ENCODE measurements at regions not wholly inside any gene's neighbourhood (a gene's known extent, or its start where the extent isn't known, plus 50 kb on each side); places are given as distances from the start of the nearest gene placed in this dataset.

DNA sequence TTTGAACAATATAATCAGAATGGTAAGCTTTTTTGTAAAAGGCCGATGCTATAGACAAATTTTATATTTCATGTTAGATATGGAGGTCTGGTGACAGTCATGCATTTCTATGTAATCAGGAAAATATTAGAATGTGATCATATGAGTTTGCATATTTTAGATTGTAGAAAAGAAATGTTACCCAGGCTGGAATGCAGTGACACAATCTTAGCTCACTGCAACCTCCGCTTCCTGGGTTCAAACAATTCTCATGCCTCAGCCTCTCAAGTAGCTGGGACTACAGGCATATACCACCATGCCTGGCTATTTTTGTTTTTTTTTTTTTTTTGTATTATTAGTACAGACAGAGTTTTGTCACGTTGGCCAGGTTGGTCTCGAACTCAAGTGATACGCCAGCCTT lies 152.0 kb downstream of the LMLN start:
- TF ChIP-seq, protein P1, sequence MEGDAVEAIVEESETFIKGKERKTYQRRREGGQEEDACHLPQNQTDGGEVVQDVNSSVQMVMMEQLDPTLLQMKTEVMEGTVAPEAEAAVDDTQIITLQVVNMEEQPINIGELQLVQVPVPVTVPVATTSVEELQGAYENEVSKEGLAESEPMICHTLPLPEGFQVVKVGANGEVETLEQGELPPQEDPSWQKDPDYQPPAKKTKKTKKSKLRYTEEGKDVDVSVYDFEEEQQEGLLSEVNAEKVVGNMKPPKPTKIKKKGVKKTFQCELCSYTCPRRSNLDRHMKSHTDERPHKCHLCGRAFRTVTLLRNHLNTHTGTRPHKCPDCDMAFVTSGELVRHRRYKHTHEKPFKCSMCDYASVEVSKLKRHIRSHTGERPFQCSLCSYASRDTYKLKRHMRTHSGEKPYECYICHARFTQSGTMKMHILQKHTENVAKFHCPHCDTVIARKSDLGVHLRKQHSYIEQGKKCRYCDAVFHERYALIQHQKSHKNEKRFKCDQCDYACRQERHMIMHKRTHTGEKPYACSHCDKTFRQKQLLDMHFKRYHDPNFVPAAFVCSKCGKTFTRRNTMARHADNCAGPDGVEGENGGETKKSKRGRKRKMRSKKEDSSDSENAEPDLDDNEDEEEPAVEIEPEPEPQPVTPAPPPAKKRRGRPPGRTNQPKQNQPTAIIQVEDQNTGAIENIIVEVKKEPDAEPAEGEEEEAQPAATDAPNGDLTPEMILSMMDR (IDR thresholded peaks at IDR 0.05): no peak
- no peak for TF ChIP-seq EZH2 (IDR thresholded peaks at IDR 0.05)
- no peak for TF ChIP-seq EZH2phosphoT487 (IDR thresholded peaks at IDR 0.05)

Data from neural progenitor cell (in vitro differentiated cells).